COR-L47 (cell line): ENCODE measurements at regions not wholly inside any gene's neighbourhood (a gene's known extent, or its start where the extent isn't known, plus 50 kb on each side); places are given as distances from the start of the nearest gene placed in this dataset.
"Not testable (repeated sequence)": the region's sequence is repeated elsewhere in the genome, so short reads cannot be mapped to it uniquely, and the experiment has no call there.

Experiments
- DNase-seq: peaks from one replicate; lab custom pipeline; 2025; lab: John Stamatoyannopoulos, UW

- no peak for DNase-seq
These were observed 980.5 kb upstream of the CNTN5 start for GRCh38 chr11:98040061-98040808.

- DNase-seq: no peak
These were observed 973.1 kb upstream of the CNTN5 start for GRCh38 chr11:98047647-98048046.

- no peak for DNase-seq
These were observed 966.9 kb upstream of the CNTN5 start for GRCh38 chr11:98053851-98054250.

- DNase-seq: no peak
These were observed 963.8 kb upstream of the CNTN5 start for GRCh38 chr11:98056945-98057344.

- DNase-seq: no peak
These were observed 961.3 kb upstream of the CNTN5 start for GRCh38 chr11:98059488-98059887.

GRCh38 chr11:98060759-98061158, 960.0 kb upstream of the CNTN5 start:
- no peak for DNase-seq

GRCh38 chr11:98061858-98062257, 958.9 kb upstream of the CNTN5 start:
- DNase-seq: no peak

- no peak for DNase-seq
These were observed 958.0 kb upstream of the CNTN5 start for GRCh38 chr11:98062714-98063113.

- no peak for DNase-seq
These were observed 952.5 kb upstream of the CNTN5 start for GRCh38 chr11:98068251-98068650.

- not testable (repeated sequence) for DNase-seq
These were observed 951.6 kb upstream of the CNTN5 start for GRCh38 chr11:98069147-98069546.

GRCh38 chr11:98069861-98070260, 950.9 kb upstream of the CNTN5 start:
- DNase-seq: no peak

- no peak for DNase-seq
These were observed 929.8 kb upstream of the CNTN5 start for GRCh38 chr11:98090861-98091505.

GRCh38 chr11:98099371-98099770, 921.4 kb upstream of the CNTN5 start:
- DNase-seq: no peak

GRCh38 chr11:98100689-98101088, 920.1 kb upstream of the CNTN5 start:
- no peak for DNase-seq

- DNase-seq: no peak
These were observed 919.4 kb upstream of the CNTN5 start for GRCh38 chr11:98101329-98101728.

GRCh38 chr11:98104249-98104648, 916.5 kb upstream of the CNTN5 start:
- no peak for DNase-seq

GRCh38 chr11:98107736-98108135, 913.0 kb upstream of the CNTN5 start:
- no peak for DNase-seq

- DNase-seq: no peak
These were observed 910.7 kb upstream of the CNTN5 start for GRCh38 chr11:98110030-98110429.

GRCh38 chr11:98115873-98116272, 904.9 kb upstream of the CNTN5 start:
- no peak for DNase-seq

- DNase-seq: no peak
These were observed 890.6 kb upstream of the CNTN5 start for GRCh38 chr11:98130117-98130625.

GRCh38 chr11:98136357-98136756, 884.4 kb upstream of the CNTN5 start:
- DNase-seq: no peak

- no peak for DNase-seq
These were observed 883.3 kb upstream of the CNTN5 start for GRCh38 chr11:98137437-98137836.

- no peak for DNase-seq
These were observed 877.1 kb upstream of the CNTN5 start for GRCh38 chr11:98143661-98144060.

GRCh38 chr11:98153752-98154151, 867.0 kb upstream of the CNTN5 start:
- DNase-seq: no peak
